BLaER1 treated with 17β-estradiol and CSF1 and Interleukin-3, amounts not matched to agents 10 nM and 100 nM (cell line): ENCODE measurements at regions not wholly inside any gene's neighbourhood (a gene's known extent, or its start where the extent isn't known, plus 50 kb on each side); places are given as distances from the start of the nearest gene placed in this dataset.

ENCODE experiments used
- H3K27ac ChIP-seq, 11 experiments: shearing (Covaris generic); formaldehyde crosslinking; 2 replicates each; pipeline ENCODE4 v1.8.1; 2022
- H3K27me3 ChIP-seq, 11 experiments: shearing (Covaris generic); formaldehyde crosslinking; 2 replicates each; pipeline ENCODE4 v1.8.1; 2022
- H3K36me3 ChIP-seq, 11 experiments: shearing (Covaris generic); formaldehyde crosslinking; 2 replicates each; pipeline ENCODE4 v1.8.1; 2022
- H3K4me1 ChIP-seq, 10 experiments: shearing (Covaris generic); formaldehyde crosslinking; 2 replicates each; pipeline ENCODE4 v1.8.1; 2022
- H3K4me2 ChIP-seq, 11 experiments: shearing (Covaris generic); formaldehyde crosslinking; 2 replicates each; pipeline ENCODE4 v1.8.1; 2022
- H3K4me3 ChIP-seq, 10 experiments: shearing (Covaris generic); formaldehyde crosslinking; 2 replicates each; pipeline ENCODE4 v1.8.1; 2022
- H3K9ac ChIP-seq, 11 experiments: shearing (Covaris generic); formaldehyde crosslinking; 2 replicates each; pipeline ENCODE4 v1.8.1; 2022
- H3K9me3 ChIP-seq, 11 experiments: shearing (Covaris generic); formaldehyde crosslinking; replicated peaks in 1 of 11; 2 replicates each; pipeline ENCODE4 v1.8.1; 2022
- H4K20me1 ChIP-seq, 11 experiments: shearing (Covaris generic); formaldehyde crosslinking; 2 replicates each; pipeline ENCODE4 v1.8.1; 2022
- Cebpa-rat ChIP-seq, 11 experiments: shearing (Covaris generic); IDR thresholded peaks; 2 replicates each; pipeline ENCODE4 v1.8.1; 2022

DNA sequence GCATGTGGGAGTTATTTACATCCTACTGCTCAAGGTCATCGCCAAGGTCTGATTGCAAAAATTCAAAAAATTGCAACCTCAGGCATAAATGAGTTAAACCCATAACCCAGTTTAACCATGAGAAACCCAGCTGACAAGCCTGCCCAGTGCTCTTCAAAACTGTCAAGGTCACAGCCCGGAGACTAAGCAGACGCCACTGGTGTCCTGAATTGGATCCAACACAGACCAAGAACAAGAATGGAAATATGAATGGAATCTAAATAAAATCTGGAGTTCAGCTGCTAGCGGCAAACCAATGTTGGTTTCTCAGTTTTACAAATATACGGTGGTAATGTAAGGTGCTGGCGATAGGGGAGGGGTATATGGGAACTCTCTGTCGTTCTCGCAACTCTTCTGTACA, 201.5 kb upstream of the MVB12B start:
- TF ChIP-seq Cebpa-rat (IDR thresholded peaks at IDR 0.05), result no peak
- Histone ChIP-seq H3K9ac (no peak overlapping the region), H3K27me3 (no peaks in the 10 kb centered on the region), H4K20me1 (no peaks in the 10 kb centered on the region), H3K4me3 (no peak overlapping the region), H3K4me2 (no peak overlapping the region), H3K9me3 (no peaks in the 10 kb centered on the region), H3K4me1 (no peaks in the 10 kb centered on the region), H3K27ac (no peak overlapping the region), H3K36me3 (peaks cover 0 to 43% (median 12%) of the 10 kb centered on the region in 11 experiments; a peak in 8 of 22 replicates)

DNA sequence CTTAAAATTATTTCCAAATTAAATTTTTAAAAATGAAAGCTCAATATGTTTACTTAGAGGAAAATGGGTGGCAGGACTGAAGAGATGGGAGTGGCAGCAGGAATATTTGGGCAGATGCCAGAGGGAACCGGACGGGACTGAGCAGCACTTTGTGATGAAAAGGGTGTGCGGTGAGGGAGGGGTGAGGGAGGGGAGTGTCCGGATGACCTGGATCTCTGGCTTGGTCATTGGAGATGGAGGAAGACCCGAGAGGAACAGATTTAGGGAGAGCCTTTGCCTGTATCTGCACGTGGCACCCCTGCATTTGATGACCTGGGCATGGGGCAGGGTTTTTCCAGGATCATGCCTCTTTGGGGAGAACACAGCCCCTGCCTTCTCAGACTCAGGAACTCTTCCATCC, 201.1 kb upstream of the MVB12B start:
- TF ChIP-seq Cebpa-rat (IDR thresholded peaks at IDR 0.05), result no peak
- Histone ChIP-seq H3K9me3 (no peaks in the 10 kb centered on the region), H3K9ac (no peak overlapping the region), H3K4me3 (no peak overlapping the region), H4K20me1 (no peaks in the 10 kb centered on the region), H3K27ac (no peak overlapping the region), H3K27me3 (no peaks in the 10 kb centered on the region), H3K36me3 (peaks cover 0 to 43% (median 12%) of the 10 kb centered on the region in 11 experiments; a peak in 8 of 22 replicates), H3K4me1 (no peaks in the 10 kb centered on the region), H3K4me2 (no peak overlapping the region)

DNA sequence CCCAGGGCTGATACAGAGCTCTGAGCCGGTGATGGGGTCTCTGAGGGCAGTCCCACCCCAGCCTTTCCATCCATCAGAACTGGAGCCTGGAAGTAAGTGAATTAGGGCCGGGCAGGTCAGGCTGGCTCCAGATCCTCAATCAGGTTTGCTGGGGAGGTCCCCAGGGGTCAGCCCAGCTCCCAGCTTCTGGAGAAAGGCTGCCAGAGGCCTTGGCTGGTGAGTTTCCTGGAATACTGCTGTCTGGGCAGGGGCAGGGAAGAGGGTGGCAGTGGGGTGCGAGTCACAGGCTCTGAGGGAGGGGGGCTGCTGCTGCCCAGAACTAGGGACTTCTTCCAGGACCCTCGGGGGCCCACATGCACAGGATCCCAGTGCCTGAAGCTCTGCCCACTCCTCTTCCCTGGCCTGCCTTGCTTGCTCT, 200.6 kb upstream of the MVB12B start:
- Histone ChIP-seq H3K27ac (no peak overlapping the region), H3K4me3 (no peak overlapping the region), H4K20me1 (no peaks in the 10 kb centered on the region), H3K9me3 (no peaks in the 10 kb centered on the region), H3K4me1 (no peaks in the 10 kb centered on the region), H3K9ac (no peak overlapping the region), H3K27me3 (no peaks in the 10 kb centered on the region), H3K36me3 (peaks cover 0 to 43% (median 12%) of the 10 kb centered on the region in 11 experiments; a peak in 9 of 22 replicates), H3K4me2 (no peak overlapping the region)
- TF ChIP-seq Cebpa-rat (IDR thresholded peaks at IDR 0.05), result no peak

DNA sequence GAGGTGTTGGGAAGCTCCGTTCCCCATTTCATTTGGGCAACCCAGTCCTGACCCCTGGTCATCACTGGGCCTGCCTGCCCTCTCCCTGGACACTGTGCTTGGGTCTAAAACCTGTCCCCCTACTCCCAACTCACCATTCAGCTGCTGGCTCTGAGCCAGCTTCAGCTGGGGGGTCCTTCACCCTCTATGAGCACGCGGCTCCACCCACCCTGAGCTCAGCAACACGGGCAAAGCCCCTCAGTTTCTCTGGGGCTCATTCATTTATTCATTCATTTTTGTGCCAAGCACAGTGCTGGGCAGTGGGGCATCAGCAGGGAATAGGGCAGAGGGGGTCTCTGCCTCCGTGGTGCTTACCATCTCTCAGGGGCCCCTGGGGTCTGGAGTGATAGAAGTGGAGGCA, 199.8 kb upstream of the MVB12B start:
- H3K4me3 ChIP-seq, result no peak overlapping the region
- no peaks in the 10 kb centered on the region for H3K4me1 ChIP-seq
- no peak overlapping the region for H3K9ac ChIP-seq
- no peak for TF ChIP-seq Cebpa-rat (IDR thresholded peaks at IDR 0.05)
- peaks cover 0 to 49% (median 17%) of the 10 kb centered on the region in 11 experiments; a peak in 9 of 22 replicates for H3K36me3 ChIP-seq
- no peak overlapping the region for H3K27ac ChIP-seq
- H3K27me3 ChIP-seq, result no peaks in the 10 kb centered on the region
- H4K20me1 ChIP-seq, result no peaks in the 10 kb centered on the region
- peaks cover 0 to 3% (median 0%) of the 10 kb centered on the region in 11 experiments; a peak in 2 of 22 replicates for H3K9me3 ChIP-seq
- no peak overlapping the region for H3K4me2 ChIP-seq

DNA sequence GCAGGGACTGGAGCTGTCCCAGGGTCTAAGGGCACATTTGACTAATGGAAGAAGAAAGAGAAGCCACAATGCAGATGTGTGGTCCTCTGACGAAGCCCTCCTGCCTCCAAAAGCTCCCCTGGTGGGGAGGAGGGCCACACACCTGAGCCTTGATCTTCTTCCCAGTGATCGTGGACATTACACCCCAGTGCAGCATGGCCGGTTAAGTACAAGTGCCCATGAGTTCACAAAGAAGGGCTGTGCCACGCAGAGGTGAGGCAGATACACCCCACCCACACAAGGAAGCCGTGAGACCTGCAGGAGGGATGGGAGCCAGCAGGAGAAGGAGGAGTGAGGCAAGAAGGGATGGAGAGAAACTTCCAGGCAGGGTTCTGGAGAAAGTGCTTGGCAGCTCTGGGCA, 199.0 kb upstream of the MVB12B start:
- no peaks in the 10 kb centered on the region for H3K27me3 ChIP-seq
- TF ChIP-seq Cebpa-rat (IDR thresholded peaks at IDR 0.05), result no peak
- no peaks in the 10 kb centered on the region for H3K4me1 ChIP-seq
- peaks cover 0 to 48% (median 19%) of the 10 kb centered on the region in 11 experiments; a peak in 9 of 22 replicates for H3K36me3 ChIP-seq
- H3K27ac ChIP-seq, result no peak overlapping the region
- no peak overlapping the region for H3K9ac ChIP-seq
- no peaks in the 10 kb centered on the region for H4K20me1 ChIP-seq
- no peak overlapping the region for H3K4me2 ChIP-seq
- H3K9me3 ChIP-seq, result peaks cover 3 to 11% (median 6%) of the 10 kb centered on the region in 11 experiments
- no peak overlapping the region for H3K4me3 ChIP-seq

DNA sequence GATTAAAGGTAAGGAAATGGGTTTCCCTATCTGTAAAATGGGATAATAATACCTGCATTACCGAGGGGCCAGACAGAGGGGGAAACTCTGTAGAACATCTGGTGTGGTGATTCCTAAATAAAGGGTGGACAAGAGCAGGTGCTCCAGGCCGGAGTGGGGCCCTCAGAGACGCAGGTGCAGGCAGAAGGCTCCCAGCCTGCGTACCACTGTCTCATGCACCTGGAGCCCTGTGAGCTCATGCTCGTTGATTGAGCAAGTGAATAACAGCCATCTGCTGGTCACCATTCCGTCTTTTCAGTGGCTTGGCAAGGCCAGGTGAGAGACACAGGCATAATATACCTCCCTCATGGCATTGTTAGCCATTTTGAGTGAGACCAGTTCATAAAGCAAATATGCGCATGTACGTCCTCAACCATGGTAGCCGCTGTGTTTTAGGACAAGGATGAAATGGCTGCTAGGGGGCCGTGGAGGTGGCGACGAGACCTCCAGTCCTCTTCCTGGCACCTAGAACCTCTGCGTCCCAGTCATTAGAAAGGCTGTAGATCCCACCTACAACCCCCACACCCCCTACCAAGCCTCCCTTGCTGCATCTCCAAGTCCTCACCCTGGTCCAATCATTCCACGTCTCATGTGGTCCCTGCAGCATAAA, 198.0 kb upstream of the MVB12B start:
- Histone ChIP-seq H3K4me2 (no peak overlapping the region), H3K27ac (no peak overlapping the region), H3K4me1 (no peaks in the 10 kb centered on the region), H4K20me1 (no peaks in the 10 kb centered on the region), H3K9me3 (peaks cover 10 to 21% (median 16%) of the 10 kb centered on the region in 11 experiments), H3K9ac (no peak overlapping the region), H3K27me3 (no peaks in the 10 kb centered on the region), H3K4me3 (no peak overlapping the region), H3K36me3 (peaks cover 0 to 49% (median 11%) of the 10 kb centered on the region in 11 experiments; a peak in 10 of 22 replicates)
- TF ChIP-seq Cebpa-rat (IDR thresholded peaks at IDR 0.05), result no peak

DNA sequence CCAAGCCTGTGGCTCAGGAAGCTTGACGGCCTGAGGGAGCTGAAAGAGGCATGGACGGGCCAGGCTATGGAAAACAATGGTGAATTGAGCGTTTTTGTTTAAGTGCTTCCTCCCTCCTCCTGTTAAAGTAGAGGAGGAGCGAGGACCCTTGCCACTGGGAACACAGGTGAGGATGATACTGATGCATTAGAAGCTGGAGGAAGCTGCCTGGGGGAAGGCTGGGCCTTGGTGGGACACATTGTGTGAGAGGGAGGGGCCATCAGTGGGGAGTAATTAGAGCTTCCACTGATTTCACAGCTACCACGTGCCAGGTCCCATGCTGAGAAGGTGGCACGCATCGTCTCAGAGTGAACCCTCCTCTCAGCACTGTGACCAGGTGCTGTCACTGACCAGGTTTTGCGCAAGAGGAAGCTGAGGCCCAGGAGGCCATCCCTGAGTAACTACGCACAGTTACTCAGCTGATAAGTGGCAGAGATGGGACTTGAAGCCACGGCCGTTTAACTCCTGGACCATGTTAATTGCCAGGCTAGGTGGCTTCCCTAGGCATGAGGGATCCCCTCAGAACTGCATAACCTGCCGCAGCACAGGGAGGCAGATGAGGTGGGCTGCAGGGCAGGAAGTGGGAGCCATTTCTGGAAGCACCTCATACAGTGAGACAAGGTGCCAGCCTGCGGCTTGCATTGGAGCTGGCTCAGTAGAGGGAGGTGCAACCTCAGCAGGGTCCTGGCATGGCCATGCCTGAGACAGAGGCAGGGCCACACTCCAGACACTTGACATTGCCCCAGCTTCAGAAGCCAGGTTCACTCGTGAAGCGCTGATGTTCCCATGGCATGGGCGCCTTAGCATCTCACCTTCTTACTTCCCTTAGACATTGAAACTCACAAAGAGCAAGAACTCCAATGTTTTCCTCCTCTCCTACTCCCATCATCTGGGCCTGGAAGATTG, 195.3 kb upstream of the MVB12B start:
- Histone ChIP-seq H3K27ac (no peak overlapping the region), H3K27me3 (no peaks in the 10 kb centered on the region), H4K20me1 (no peaks in the 10 kb centered on the region), H3K4me2 (no peak overlapping the region), H3K4me1 (no peaks in the 10 kb centered on the region), H3K9me3 (peaks cover 21 to 47% (median 41%) of the 10 kb centered on the region in 11 experiments), H3K9ac (no peak overlapping the region), H3K36me3 (peaks cover 0 to 44% (median 10%) of the 10 kb centered on the region in 11 experiments; a peak in 11 of 22 replicates), H3K4me3 (no peak overlapping the region)
- no peak for TF ChIP-seq Cebpa-rat (IDR thresholded peaks at IDR 0.05)

DNA sequence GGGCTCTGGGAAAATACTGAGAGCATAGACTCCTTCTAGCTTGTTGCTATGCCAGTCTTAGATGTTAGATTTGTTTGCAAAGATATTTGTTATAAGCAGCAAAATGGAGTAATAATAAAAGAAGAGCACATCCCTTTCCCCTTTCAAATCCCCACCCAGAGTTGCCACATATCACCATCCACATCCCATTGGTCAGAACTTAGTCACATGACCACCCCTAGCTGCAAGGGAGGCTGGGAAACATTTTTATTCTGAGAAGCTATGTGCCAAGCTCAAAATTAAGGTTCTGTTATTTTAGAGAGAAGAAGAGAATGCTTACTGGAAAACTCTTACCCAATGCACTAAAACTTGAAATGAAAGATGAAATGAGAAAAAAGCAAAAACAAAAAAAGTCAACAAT, 193.9 kb upstream of the MVB12B start:
- Histone ChIP-seq H3K9ac (no peak overlapping the region), H3K4me2 (no peak overlapping the region), H3K27me3 (no peaks in the 10 kb centered on the region), H3K36me3 (peaks cover 0 to 46% (median 19%) of the 10 kb centered on the region in 11 experiments; a peak in 12 of 22 replicates), H3K4me3 (no peak overlapping the region), H3K27ac (no peak overlapping the region), H4K20me1 (no peaks in the 10 kb centered on the region), H3K9me3 (peaks cover 31 to 61% (median 51%) of the 10 kb centered on the region in 11 experiments), H3K4me1 (no peaks in the 10 kb centered on the region)
- no peak for TF ChIP-seq Cebpa-rat (IDR thresholded peaks at IDR 0.05)

DNA sequence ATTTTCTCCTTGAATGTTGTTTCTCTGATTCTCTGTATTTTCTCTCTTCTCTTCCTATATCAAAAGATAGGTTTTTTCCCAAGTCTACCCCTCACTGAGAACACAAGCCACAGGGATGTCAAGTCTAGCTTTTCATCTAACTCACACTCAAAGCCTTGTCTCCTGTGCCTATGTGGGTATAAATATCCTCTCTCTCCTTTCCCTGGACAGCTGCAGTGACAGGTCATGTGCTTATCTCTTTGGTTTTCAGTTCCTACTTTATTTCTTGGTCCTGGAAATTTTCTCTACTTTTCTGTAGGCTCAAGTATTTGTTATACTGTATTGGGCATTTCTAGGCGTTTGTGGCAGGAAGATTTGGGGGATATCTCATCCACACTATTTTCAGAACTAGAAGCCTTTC, 182.4 kb upstream of the MVB12B start:
- H3K4me2 ChIP-seq, result peak overlapping the region; percentile 78 to 96 (median 94); a peak in 21 of 22 replicates
- peak overlapping the region in 2 of 11 experiments; percentile 14 to 90; a peak in 6 of 22 replicates for H3K27ac ChIP-seq
- peak overlapping the region in 3 of 10 experiments; percentile 58 to 60 (median 58); a peak in 3 of 20 replicates for H3K4me3 ChIP-seq
- H3K4me1 ChIP-seq, result peaks cover 39 to 65% (median 59%) of the 10 kb centered on the region in 10 experiments
- peaks cover 0 to 18% (median 3%) of the 10 kb centered on the region in 11 experiments; a peak in 8 of 22 replicates for H3K36me3 ChIP-seq
- peak overlapping the region in 3 of 11 experiments; percentile 14 to 80 (median 73); a peak in 3 of 22 replicates for H3K9ac ChIP-seq
- peaks cover 0 to 6% (median 0%) of the 10 kb centered on the region in 11 experiments; a peak in 2 of 22 replicates for H3K27me3 ChIP-seq
- peaks cover 23 to 43% (median 41%) of the 10 kb centered on the region in 11 experiments for H3K9me3 ChIP-seq
- no peak for TF ChIP-seq Cebpa-rat (IDR thresholded peaks at IDR 0.05)
- H4K20me1 ChIP-seq, result no peaks in the 10 kb centered on the region
